Upper lobe of right lung (tissue), 1 donor: ENCODE measurements at regions not wholly inside any gene's neighbourhood (a gene's known extent, or its start where the extent isn't known, plus 50 kb on each side); places are given as distances from the start of the nearest gene placed in this dataset.

Experiments
- ATAC-seq: fragments of 200-7000 bp; cut with Tn5 transposase; one replicate; pipeline ENCODE4 v1.9.1; 2020; ENCODE audit warnings: mild to moderate bottlenecking, moderate library complexity
- DNase-seq: peaks from one replicate; pipeline ENCODE4 v3.0.0-alpha.2; 2020
- H3K27ac ChIP-seq: fragments of 200-600 bp; one replicate; pipeline ENCODE4 v1.8.0; 2022
- H3K27me3 ChIP-seq: fragments of 200-600 bp; one replicate; pipeline ENCODE4 v1.8.0; 2022; ENCODE audit warnings: mild to moderate bottlenecking
- H3K36me3 ChIP-seq: fragments of 200-600 bp; one replicate; pipeline ENCODE4 v1.8.0; 2022
- H3K4me1 ChIP-seq: fragments of 200-600 bp; one replicate; pipeline ENCODE4 v1.8.0; 2022
- H3K4me3 ChIP-seq: fragments of 200-600 bp; one replicate; pipeline ENCODE4 v1.8.0; 2022; ENCODE audit warnings: mild to moderate bottlenecking
- H3K9me3 ChIP-seq: fragments of 200-600 bp; one replicate; pipeline ENCODE4 v1.8.0; 2022
- intact Hi-C: fragments of 100-400 bp; cut with DNase I; formaldehyde crosslinking; loops from one replicate; pipeline ENCODE4 v1.11.0; 2022
- TF ChIP-seq, protein P1 (sequence below): fragments of 200-600 bp; IDR thresholded peaks from one replicate; pipeline ENCODE4 v1.8.0; 2022; ENCODE audit warnings: antibody characterized with exemption
- donor health status: DM: no; HTN: yes; CAD: no; lungs with severe emphysema.

DNA sequence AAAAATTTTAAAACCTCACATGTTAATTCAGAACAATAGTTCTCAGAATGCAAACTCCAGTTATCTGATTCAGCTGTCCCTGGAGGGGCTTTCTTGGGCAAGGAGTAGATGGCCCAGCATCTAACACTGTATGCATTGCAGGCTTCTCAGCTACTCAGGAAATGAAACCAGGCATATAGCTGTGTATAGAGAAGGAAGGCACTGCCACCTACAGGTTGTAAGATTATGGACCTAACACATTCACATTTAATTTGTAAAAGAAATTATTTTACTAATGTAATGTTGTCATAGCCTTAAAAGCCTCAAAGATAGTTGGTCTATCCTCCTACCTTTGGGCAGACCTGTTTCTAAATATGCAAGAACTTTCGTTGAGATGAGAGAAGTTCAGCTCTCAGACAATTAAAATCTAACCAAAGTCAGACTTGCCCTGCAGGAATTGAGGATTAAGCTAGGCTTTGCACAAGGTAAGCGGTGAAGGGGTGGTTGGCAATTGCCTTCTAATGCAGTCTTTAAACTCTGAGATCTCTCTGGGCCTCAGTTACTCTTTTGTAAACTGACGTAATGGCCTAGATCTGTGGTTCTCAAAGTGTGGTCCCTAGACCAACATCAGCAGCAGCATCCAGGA is 132.8 kb upstream of the SLC24A5 start:
- ATAC-seq (peak; percentile 92), DNase-seq (no peak)
- intact Hi-C loops: loop anchor here (5.0 kb wide), 1 partner anchor 791 kb away; no protein-coding TSS in a partner anchor
- Histone ChIP-seq H3K4me1 (no peaks in the 10 kb centered on the region), H3K27me3 (no peaks in the 10 kb centered on the region), H3K36me3 (no peaks in the 10 kb centered on the region), H3K27ac (no peak overlapping the region), H3K4me3 (no peak overlapping the region), H3K9me3 (no peaks in the 10 kb centered on the region)
- TF ChIP-seq, protein P1, sequence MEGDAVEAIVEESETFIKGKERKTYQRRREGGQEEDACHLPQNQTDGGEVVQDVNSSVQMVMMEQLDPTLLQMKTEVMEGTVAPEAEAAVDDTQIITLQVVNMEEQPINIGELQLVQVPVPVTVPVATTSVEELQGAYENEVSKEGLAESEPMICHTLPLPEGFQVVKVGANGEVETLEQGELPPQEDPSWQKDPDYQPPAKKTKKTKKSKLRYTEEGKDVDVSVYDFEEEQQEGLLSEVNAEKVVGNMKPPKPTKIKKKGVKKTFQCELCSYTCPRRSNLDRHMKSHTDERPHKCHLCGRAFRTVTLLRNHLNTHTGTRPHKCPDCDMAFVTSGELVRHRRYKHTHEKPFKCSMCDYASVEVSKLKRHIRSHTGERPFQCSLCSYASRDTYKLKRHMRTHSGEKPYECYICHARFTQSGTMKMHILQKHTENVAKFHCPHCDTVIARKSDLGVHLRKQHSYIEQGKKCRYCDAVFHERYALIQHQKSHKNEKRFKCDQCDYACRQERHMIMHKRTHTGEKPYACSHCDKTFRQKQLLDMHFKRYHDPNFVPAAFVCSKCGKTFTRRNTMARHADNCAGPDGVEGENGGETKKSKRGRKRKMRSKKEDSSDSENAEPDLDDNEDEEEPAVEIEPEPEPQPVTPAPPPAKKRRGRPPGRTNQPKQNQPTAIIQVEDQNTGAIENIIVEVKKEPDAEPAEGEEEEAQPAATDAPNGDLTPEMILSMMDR: peak; percentile 69

DNA sequence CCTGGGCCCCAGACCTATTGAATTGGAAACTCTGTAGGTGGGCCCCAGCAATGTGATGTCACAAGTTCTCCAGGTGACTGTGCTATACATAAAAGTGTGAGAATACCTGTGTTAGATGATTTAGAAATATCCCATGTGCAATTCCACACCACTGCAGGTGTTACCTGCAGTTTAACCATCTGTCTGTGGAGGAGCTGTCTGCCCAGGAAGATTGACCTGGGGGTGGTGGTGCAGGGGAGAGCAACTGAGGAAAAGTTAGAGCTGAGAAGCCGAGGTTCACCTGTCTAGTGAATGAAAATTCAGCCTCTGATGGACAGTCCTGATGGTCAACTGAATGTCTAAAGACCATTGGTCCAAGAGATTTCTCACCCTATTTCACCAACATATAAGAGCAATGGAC is 132.2 kb upstream of the SLC24A5 start:
- no peaks in the 10 kb centered on the region for H3K4me1 ChIP-seq
- no peak overlapping the region for H3K27ac ChIP-seq
- intact Hi-C loops: loop anchor here (5.0 kb wide), 1 partner anchor 791 kb away; no protein-coding TSS in a partner anchor
- no peak for DNase-seq
- H3K27me3 ChIP-seq: no peaks in the 10 kb centered on the region
- no peak overlapping the region for H3K4me3 ChIP-seq
- no peaks in the 10 kb centered on the region for H3K9me3 ChIP-seq
- TF ChIP-seq, protein P1: no peak
- no peaks in the 10 kb centered on the region for H3K36me3 ChIP-seq
- ATAC-seq: no peak

DNA sequence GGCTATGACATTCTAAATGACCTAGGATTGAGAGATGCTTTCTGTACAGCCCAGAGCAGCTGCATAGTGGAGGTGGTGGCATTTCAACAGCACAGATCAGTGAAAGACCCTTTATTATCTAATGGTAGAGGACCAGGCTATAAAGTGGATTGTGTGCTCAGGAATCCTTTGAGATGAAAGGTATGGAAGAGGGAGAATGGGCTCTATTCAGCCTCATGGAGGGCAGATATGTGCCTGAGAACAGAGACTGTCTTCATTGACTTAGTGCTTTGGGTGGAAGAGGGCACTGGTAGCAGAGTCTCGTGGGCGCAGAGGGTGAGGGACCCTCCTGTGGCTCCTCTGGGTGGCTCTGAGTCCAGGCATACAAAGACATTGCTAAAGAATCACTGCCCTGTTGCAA is 130.0 kb upstream of the SLC24A5 start:
- H3K9me3 ChIP-seq: no peaks in the 10 kb centered on the region
- H3K36me3 ChIP-seq: no peaks in the 10 kb centered on the region
- H3K27ac ChIP-seq: no peak overlapping the region
- TF ChIP-seq, protein P1: no peak
- H3K27me3 ChIP-seq: no peaks in the 10 kb centered on the region
- ATAC-seq (no peak), DNase-seq (no peak)
- H3K4me1 ChIP-seq: no peaks in the 10 kb centered on the region
- intact Hi-C loops: no loop called here
- no peak overlapping the region for H3K4me3 ChIP-seq

DNA sequence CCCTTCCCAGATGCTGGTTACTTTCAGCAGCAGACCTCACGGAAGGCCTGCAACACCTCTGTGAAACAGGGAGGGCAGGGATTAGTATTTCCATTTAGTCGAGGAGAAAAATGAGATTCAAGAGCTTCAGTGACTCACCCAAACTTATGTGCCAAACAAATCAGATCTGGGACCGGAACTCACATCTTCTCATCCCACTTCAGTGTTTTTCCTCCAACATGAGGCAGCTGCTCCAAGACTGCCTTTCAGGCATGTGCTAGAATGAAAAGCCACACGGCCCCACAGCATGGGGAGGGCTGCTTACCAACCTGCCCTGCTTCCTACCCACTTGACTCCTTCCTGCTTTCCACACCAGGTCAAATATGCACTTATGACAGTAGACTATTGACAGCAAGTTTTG is 129.4 kb upstream of the SLC24A5 start:
- Histone ChIP-seq H3K36me3 (no peaks in the 10 kb centered on the region), H3K27ac (no peak overlapping the region), H3K9me3 (no peaks in the 10 kb centered on the region), H3K4me1 (no peaks in the 10 kb centered on the region), H3K4me3 (no peak overlapping the region), H3K27me3 (no peaks in the 10 kb centered on the region)
- DNase-seq (no peak), ATAC-seq (peak; percentile 53)
- intact Hi-C loops: no loop called here
- TF ChIP-seq, protein P1: no peak

DNA sequence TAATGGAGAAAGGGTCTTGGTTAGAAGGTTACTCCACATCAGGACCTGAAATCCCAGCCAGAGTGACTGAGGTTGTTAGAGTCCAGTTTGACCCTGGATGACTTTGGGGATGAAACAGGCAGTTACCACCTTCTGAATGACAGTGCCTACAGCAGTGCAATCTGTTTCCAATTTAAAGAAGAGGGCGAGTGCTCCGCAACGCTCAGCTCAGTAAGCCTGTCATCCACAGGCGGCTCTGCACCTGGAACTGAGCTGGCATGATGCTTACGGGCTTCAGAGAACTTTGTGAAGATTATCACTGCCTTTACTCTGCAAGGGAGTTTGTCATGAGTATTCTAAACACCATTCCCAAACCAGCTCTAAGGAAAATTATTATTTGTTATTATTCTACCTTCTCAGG is 127.7 kb upstream of the SLC24A5 start:
- Histone ChIP-seq H3K27me3 (no peaks in the 10 kb centered on the region), H3K4me3 (no peak overlapping the region), H3K27ac (no peak overlapping the region), H3K9me3 (no peaks in the 10 kb centered on the region), H3K4me1 (no peaks in the 10 kb centered on the region), H3K36me3 (no peaks in the 10 kb centered on the region)
- ATAC-seq: no peak
- TF ChIP-seq, protein P1: no peak
- intact Hi-C loops: no loop called here
- no peak for DNase-seq
